Panc1 (cell line): ENCODE measurements at regions not wholly inside any gene's neighbourhood (a gene's known extent, or its start where the extent isn't known, plus 50 kb on each side); places are given as distances from the start of the nearest gene placed in this dataset.

Experiments used
- ATAC-seq: fragments of 200-7000 bp; cut with Tn5 transposase; 2 replicates; pipeline ENCODE4 v1.9.1; 2020; ENCODE audit warnings: mild to moderate bottlenecking, moderate library complexity
- BruUV-seq: library from RNA; stranded (reverse); fragments of 400-500 nt; replicated peaks from 2 replicates; lab custom pipeline; 2021; lab: Mats Ljungman, UMichigan
- CTCF ChIA-PET: fragments of 300-600 bp; sonication (Branson Sonifier 250); formaldehyde crosslinking; loops from one replicate; lab custom pipeline; 2022; ENCODE audit warnings: antibody characterized with exemption; lab: Charles Lee
- POLR2A ChIA-PET: fragments of 300-600 bp; sonication (Branson Sonifier 250); formaldehyde crosslinking; loops from one replicate; lab custom pipeline; 2022; ENCODE audit warnings: antibody characterized with exemption; lab: Charles Lee
- DNase-seq: peaks from one replicate; pipeline ENCODE4 v3.0.0-alpha.2; 2010; ENCODE audit warnings: low read depth, low spot score
- H3K27ac ChIP-seq: 2 replicates; pipeline ENCODE4 v1.5.1; 2011; ENCODE audit warnings: mild to moderate bottlenecking, low read length, inconsistent platforms
- H3K27me3 ChIP-seq: fragments of 200-500 bp; sonication (Bioruptor generic); 2 replicates; pipeline ENCODE4 v1.6.0; 2014; ENCODE audit warnings: low read length, inconsistent platforms; ENCODE audit not compliant: control insufficient read depth, insufficient read depth
- H3K36me3 ChIP-seq: fragments of 200-500 bp; sonication (Bioruptor generic); 2 replicates; pipeline ENCODE4 v1.5.1; 2014; ENCODE audit warnings: inconsistent platforms, mild to moderate bottlenecking, low read length, moderate library complexity; ENCODE audit not compliant: control insufficient read depth, insufficient read depth
- H3K4me1 ChIP-seq: 2 replicates; pipeline ENCODE4 v1.5.1; 2011; ENCODE audit warnings: inconsistent platforms, mild to moderate bottlenecking, low read length, moderate library complexity; ENCODE audit not compliant: control insufficient read depth, insufficient read depth
- H3K4me3 ChIP-seq, 2 experiments: 2 replicates each; pipeline ENCODE4 v1.5.1; 2011 to 2012; ENCODE audit warnings: low read depth in 2 of 2, low read length in 2 of 2, mild to moderate bottlenecking in 2 of 2, inconsistent platforms in 1 of 2, moderate library complexity in 1 of 2
- H3K9me3 ChIP-seq: fragments of 200-500 bp; sonication (Bioruptor generic); 2 replicates; pipeline ENCODE4 v1.5.1; 2014; ENCODE audit warnings: low read depth, mild to moderate bottlenecking, inconsistent platforms, low read length, moderate library complexity; ENCODE audit not compliant: control insufficient read depth, insufficient read depth
- POLR2AphosphoS5 ChIP-seq: IDR thresholded peaks from 2 replicates; pipeline ENCODE4 v1.6.1; 2012; ENCODE audit warnings: mild to moderate bottlenecking, low read depth, low read length, moderate library complexity
- SIN3A ChIP-seq: IDR thresholded peaks from 2 replicates; pipeline ENCODE4 v1.6.1; 2012; ENCODE audit warnings: low read depth, mild to moderate bottlenecking, low read length, moderate library complexity, borderline replicate concordance; ENCODE audit not compliant: insufficient read depth
- TCF7L2 ChIP-seq: IDR thresholded peaks from 2 replicates; pipeline ENCODE4 v1.6.1; 2011; ENCODE audit warnings: mild to moderate bottlenecking, low read depth, low read length, inconsistent platforms
- in situ Hi-C: cut with HindIII; loops from 2 replicates; pipeline ENCODE4 v1.10.0; 2016; ENCODE audit warnings: low sequenced_read_pairs, low pct_unique_long_range_greater_than_20kb
- intact Hi-C: fragments of 100-400 bp; cut with micrococcal nuclease; formaldehyde crosslinking; loops from one replicate; pipeline ENCODE4 v1.10.0; 2022; ENCODE audit not compliant: unreplicated experiment
- TF ChIP-seq, protein P1 (sequence below), 2 experiments: IDR thresholded peaks; 2 replicates each; pipeline ENCODE4 v1.6.1; 2011 to 2012; ENCODE audit warnings: low read depth in 2 of 2, control low read depth in 1 of 2, low read length in 1 of 2, mild to moderate bottlenecking in 1 of 2, moderate library complexity in 1 of 2; ENCODE audit not compliant: insufficient read depth in 1 of 2
- TF ChIP-seq, protein P2 (sequence below): fragments of 450-650 bp; IDR thresholded peaks from 2 replicates; pipeline ENCODE4 v1.5.1; 2017; ENCODE audit warnings: mild to moderate bottlenecking

DNA sequence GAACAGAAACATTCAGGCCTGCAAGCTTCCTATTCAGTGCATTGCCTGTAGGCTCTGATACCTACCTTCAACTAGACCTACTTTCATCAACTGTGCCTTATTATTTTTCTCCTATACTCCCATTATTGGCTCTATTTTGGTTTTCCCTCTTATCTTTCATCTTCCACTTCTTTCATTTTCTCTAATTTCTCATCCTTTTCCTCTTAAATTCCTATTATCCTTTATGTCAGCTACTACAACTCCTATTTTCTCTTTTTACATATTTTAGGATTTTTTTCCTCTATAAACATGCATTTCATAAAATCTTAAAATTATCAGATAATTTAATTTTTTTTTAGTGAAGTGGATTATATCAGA is 61.6 kb upstream of the PRDM8 start:
- intact Hi-C loops (no loop called here), in situ Hi-C loops (no loop called here)
- Histone ChIP-seq H3K4me1 (no peaks in the 10 kb centered on the region), H3K4me3 (no peak overlapping the region), H3K27me3 (no peaks in the 10 kb centered on the region), H3K27ac (peak overlapping the region; percentile 57; the same call in 1 of the 2 replicates), H3K36me3 (no peaks in the 10 kb centered on the region), H3K9me3 (peaks cover 14% of the 10 kb centered on the region; the same call in 1 of the 2 replicates)
- BruUV-seq = no TSS peak
- no peak for ATAC-seq
- DNase-seq = no peak
- TF ChIP-seq TCF7L2 (no peak), SIN3A (no peak), POLR2AphosphoS5 (no peak)
- TF ChIP-seq, protein P1, sequence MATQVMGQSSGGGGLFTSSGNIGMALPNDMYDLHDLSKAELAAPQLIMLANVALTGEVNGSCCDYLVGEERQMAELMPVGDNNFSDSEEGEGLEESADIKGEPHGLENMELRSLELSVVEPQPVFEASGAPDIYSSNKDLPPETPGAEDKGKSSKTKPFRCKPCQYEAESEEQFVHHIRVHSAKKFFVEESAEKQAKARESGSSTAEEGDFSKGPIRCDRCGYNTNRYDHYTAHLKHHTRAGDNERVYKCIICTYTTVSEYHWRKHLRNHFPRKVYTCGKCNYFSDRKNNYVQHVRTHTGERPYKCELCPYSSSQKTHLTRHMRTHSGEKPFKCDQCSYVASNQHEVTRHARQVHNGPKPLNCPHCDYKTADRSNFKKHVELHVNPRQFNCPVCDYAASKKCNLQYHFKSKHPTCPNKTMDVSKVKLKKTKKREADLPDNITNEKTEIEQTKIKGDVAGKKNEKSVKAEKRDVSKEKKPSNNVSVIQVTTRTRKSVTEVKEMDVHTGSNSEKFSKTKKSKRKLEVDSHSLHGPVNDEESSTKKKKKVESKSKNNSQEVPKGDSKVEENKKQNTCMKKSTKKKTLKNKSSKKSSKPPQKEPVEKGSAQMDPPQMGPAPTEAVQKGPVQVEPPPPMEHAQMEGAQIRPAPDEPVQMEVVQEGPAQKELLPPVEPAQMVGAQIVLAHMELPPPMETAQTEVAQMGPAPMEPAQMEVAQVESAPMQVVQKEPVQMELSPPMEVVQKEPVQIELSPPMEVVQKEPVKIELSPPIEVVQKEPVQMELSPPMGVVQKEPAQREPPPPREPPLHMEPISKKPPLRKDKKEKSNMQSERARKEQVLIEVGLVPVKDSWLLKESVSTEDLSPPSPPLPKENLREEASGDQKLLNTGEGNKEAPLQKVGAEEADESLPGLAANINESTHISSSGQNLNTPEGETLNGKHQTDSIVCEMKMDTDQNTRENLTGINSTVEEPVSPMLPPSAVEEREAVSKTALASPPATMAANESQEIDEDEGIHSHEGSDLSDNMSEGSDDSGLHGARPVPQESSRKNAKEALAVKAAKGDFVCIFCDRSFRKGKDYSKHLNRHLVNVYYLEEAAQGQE (IDR thresholded peaks at IDR 0.05; ENCODE audit: insufficient read depth in 1 of 2, low read depth in 2 of 2, low read length in 1 of 2) = no peak
- TF ChIP-seq, protein P2, sequence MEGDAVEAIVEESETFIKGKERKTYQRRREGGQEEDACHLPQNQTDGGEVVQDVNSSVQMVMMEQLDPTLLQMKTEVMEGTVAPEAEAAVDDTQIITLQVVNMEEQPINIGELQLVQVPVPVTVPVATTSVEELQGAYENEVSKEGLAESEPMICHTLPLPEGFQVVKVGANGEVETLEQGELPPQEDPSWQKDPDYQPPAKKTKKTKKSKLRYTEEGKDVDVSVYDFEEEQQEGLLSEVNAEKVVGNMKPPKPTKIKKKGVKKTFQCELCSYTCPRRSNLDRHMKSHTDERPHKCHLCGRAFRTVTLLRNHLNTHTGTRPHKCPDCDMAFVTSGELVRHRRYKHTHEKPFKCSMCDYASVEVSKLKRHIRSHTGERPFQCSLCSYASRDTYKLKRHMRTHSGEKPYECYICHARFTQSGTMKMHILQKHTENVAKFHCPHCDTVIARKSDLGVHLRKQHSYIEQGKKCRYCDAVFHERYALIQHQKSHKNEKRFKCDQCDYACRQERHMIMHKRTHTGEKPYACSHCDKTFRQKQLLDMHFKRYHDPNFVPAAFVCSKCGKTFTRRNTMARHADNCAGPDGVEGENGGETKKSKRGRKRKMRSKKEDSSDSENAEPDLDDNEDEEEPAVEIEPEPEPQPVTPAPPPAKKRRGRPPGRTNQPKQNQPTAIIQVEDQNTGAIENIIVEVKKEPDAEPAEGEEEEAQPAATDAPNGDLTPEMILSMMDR = no peak
- ChIA-PET POLR2A (no interaction called here), CTCF (no interaction called here)

DNA sequence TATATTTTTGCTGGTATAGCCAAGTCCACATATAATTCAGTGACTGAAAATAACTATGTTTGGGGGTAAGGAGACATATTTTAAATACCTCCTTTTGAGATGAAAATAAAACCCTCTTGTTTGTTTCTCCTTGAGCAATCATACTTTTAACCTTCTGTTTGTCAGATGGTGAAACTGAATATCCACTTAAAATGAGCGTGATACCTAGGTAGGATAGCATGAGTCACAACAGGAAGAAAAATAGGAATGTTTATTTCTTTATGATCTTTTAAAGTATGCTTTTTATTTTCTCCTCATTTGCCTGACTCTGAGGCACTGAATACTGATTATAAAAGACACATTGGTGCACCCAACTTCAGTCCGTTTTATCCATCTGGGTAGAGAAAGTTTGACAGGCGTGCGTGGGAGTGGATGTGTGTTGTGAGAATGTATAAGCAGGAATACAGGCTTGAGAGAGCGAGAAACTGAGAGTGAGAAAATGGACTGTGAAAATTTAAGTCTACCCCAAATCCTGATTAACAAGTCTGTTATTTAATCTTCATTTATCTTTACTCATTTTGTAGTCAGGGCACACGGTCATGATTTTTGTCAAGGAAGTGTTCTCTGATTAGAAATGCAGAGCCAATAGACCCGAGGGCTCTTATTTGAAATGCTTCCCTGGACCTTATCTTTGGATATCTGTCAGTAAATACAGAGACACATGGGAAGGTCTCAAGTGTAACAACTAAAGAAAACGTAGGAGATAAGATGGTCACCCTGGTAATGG is 62.1 kb upstream of the ANTXR2 start:
- H3K27me3 ChIP-seq = no peaks in the 10 kb centered on the region
- TF ChIP-seq POLR2AphosphoS5 (no peak), TCF7L2 (no peak), SIN3A (no peak)
- TF ChIP-seq, protein P1 (IDR thresholded peaks at IDR 0.05; ENCODE audit: insufficient read depth in 1 of 2, low read depth in 2 of 2, low read length in 1 of 2) = no peak
- TF ChIP-seq, protein P2 = no peak
- no peaks in the 10 kb centered on the region for H3K4me1 ChIP-seq
- ATAC-seq = peak; percentile 66
- no peak overlapping the region for H3K4me3 ChIP-seq
- ChIA-PET POLR2A (no interaction called here), CTCF (no interaction called here)
- no peak for DNase-seq
- in situ Hi-C loops (no loop called here), intact Hi-C loops (no loop called here)
- no TSS peak for BruUV-seq
- peaks cover 14% of the 10 kb centered on the region; the same call in 1 of the 2 replicates for H3K9me3 ChIP-seq
- peak overlapping the region; percentile 57; the same call in 1 of the 2 replicates for H3K27ac ChIP-seq
- H3K36me3 ChIP-seq = no peaks in the 10 kb centered on the region
